ENCODE measurements at regions not wholly inside any gene's neighbourhood (a gene's known extent, or its start where the extent isn't known, plus 50 kb on each side); places are given as distances from the start of the nearest gene placed in this dataset.

GRCh38 chr22:48257685-48258055 is 1495.2 kb downstream of the TBC1D22A start:
- Histone ChIP-seq H3K27me3 (ENCODE audit: control insufficient read depth in 1 of 2, insufficient read depth in 2 of 2, low read length in 2 of 2) (no peaks in the 10 kb centered on the region), H3K9ac (ENCODE audit: low read length) (no peak overlapping the region), H3K4me3 (ENCODE audit: low read depth in 1 of 2, low read length in 2 of 2) (no peak overlapping the region), H3K36me3 (ENCODE audit: insufficient read depth, low read length) (no peaks in the 10 kb centered on the region), H3K4me1 (ENCODE audit: insufficient read depth, low read length) (peaks cover 10% of the 10 kb centered on the region), H3K9me3 (ENCODE audit: low read length) (no peaks in the 10 kb centered on the region), H3K27ac (ENCODE audit: low read depth, low read length) (no peak overlapping the region)

- H3K9me3 ChIP-seq (ENCODE audit: low read length), result no peaks in the 10 kb centered on the region
- H3K4me3 ChIP-seq (ENCODE audit: low read depth in 1 of 2, low read length in 2 of 2), result no peak overlapping the region
- H3K4me1 ChIP-seq (ENCODE audit: insufficient read depth, low read length), result peaks cover 10% of the 10 kb centered on the region
- H3K9ac ChIP-seq (ENCODE audit: low read length), result no peak overlapping the region
- no peaks in the 10 kb centered on the region for H3K27me3 ChIP-seq (ENCODE audit: control insufficient read depth in 1 of 2, insufficient read depth in 2 of 2, low read length in 2 of 2)
- no peaks in the 10 kb centered on the region for H3K36me3 ChIP-seq (ENCODE audit: insufficient read depth, low read length)
- H3K27ac ChIP-seq (ENCODE audit: low read depth, low read length), result no peak overlapping the region
Observed at GRCh38 chr22:48256776-48257684, 1494.6 kb downstream of the TBC1D22A start.

- no peaks in the 10 kb centered on the region for H3K27me3 ChIP-seq (ENCODE audit: control insufficient read depth in 1 of 2, insufficient read depth in 2 of 2, low read length in 2 of 2)
- no peaks in the 10 kb centered on the region for H3K9me3 ChIP-seq (ENCODE audit: low read length)
- H3K36me3 ChIP-seq (ENCODE audit: insufficient read depth, low read length), result no peaks in the 10 kb centered on the region
- no peak overlapping the region for H3K27ac ChIP-seq (ENCODE audit: low read depth, low read length)
- H3K4me3 ChIP-seq (ENCODE audit: low read depth in 1 of 2, low read length in 2 of 2), result no peak overlapping the region
- H3K9ac ChIP-seq (ENCODE audit: low read length), result no peak overlapping the region
- H3K4me1 ChIP-seq (ENCODE audit: insufficient read depth, low read length), result peaks cover 10% of the 10 kb centered on the region
Observed at GRCh38 chr22:48256041-48256739, 1493.7 kb downstream of the TBC1D22A start.

GRCh38 chr22:48254311-48254873 is 1491.9 kb downstream of the TBC1D22A start:
- no peaks in the 10 kb centered on the region for H3K27me3 ChIP-seq (ENCODE audit: control insufficient read depth in 1 of 2, insufficient read depth in 2 of 2, low read length in 2 of 2)
- no peak overlapping the region for H3K27ac ChIP-seq (ENCODE audit: low read depth, low read length)

GRCh38 chr22:48253573-48253972 is 1491.1 kb downstream of the TBC1D22A start:
- Histone ChIP-seq H3K4me3 (ENCODE audit: low read depth in 1 of 2, low read length in 2 of 2) (no peak overlapping the region), H3K4me1 (ENCODE audit: insufficient read depth, low read length) (peaks cover 10% of the 10 kb centered on the region), H3K9me3 (ENCODE audit: low read length) (no peaks in the 10 kb centered on the region), H3K9ac (ENCODE audit: low read length) (no peak overlapping the region), H3K36me3 (ENCODE audit: insufficient read depth, low read length) (no peaks in the 10 kb centered on the region), H3K27ac (ENCODE audit: low read depth, low read length) (no peak overlapping the region), H3K27me3 (ENCODE audit: control insufficient read depth in 1 of 2, insufficient read depth in 2 of 2, low read length in 2 of 2) (no peaks in the 10 kb centered on the region)

More at GRCh38 chr22:48254311-48254873, 1491.9 kb downstream of the TBC1D22A start:
- no peak overlapping the region for H3K9ac ChIP-seq (ENCODE audit: low read length)
- H3K36me3 ChIP-seq (ENCODE audit: insufficient read depth, low read length), result no peaks in the 10 kb centered on the region
- peaks cover 10% of the 10 kb centered on the region for H3K4me1 ChIP-seq (ENCODE audit: insufficient read depth, low read length)
- H3K4me3 ChIP-seq (ENCODE audit: low read depth in 1 of 2, low read length in 2 of 2), result peak overlapping the region in 1 of 2 donors; percentile 12
- H3K9me3 ChIP-seq (ENCODE audit: low read length), result no peaks in the 10 kb centered on the region

- no peak overlapping the region for H3K27ac ChIP-seq (ENCODE audit: low read depth, low read length)
- H3K4me3 ChIP-seq (ENCODE audit: low read depth in 1 of 2, low read length in 2 of 2), result no peak overlapping the region
- no peaks in the 10 kb centered on the region for H3K9me3 ChIP-seq (ENCODE audit: low read length)
- H3K9ac ChIP-seq (ENCODE audit: low read length), result no peak overlapping the region
- no peaks in the 10 kb centered on the region for H3K27me3 ChIP-seq (ENCODE audit: control insufficient read depth in 1 of 2, insufficient read depth in 2 of 2, low read length in 2 of 2)
- no peaks in the 10 kb centered on the region for H3K36me3 ChIP-seq (ENCODE audit: insufficient read depth, low read length)
- H3K4me1 ChIP-seq (ENCODE audit: insufficient read depth, low read length), result peaks cover 10% of the 10 kb centered on the region
Observed at GRCh38 chr22:48253136-48253535, 1490.7 kb downstream of the TBC1D22A start.

- H3K9ac ChIP-seq (ENCODE audit: low read length), result no peak overlapping the region
- H3K27ac ChIP-seq (ENCODE audit: low read depth, low read length), result no peak overlapping the region
- no peak overlapping the region for H3K4me3 ChIP-seq (ENCODE audit: low read depth in 1 of 2, low read length in 2 of 2)
- H3K36me3 ChIP-seq (ENCODE audit: insufficient read depth, low read length), result no peaks in the 10 kb centered on the region
- no peaks in the 10 kb centered on the region for H3K9me3 ChIP-seq (ENCODE audit: low read length)
- peaks cover 10% of the 10 kb centered on the region for H3K4me1 ChIP-seq (ENCODE audit: insufficient read depth, low read length)
- no peaks in the 10 kb centered on the region for H3K27me3 ChIP-seq (ENCODE audit: control insufficient read depth in 1 of 2, insufficient read depth in 2 of 2, low read length in 2 of 2)
Observed at GRCh38 chr22:48251629-48252028, 1489.2 kb downstream of the TBC1D22A start.

GRCh38 chr22:48250937-48251530 is 1488.6 kb downstream of the TBC1D22A start:
- Histone ChIP-seq H3K4me1 (ENCODE audit: insufficient read depth, low read length) (peaks cover 10% of the 10 kb centered on the region), H3K9ac (ENCODE audit: low read length) (no peak overlapping the region), H3K27me3 (ENCODE audit: control insufficient read depth in 1 of 2, insufficient read depth in 2 of 2, low read length in 2 of 2) (no peaks in the 10 kb centered on the region), H3K27ac (ENCODE audit: low read depth, low read length) (no peak overlapping the region), H3K36me3 (ENCODE audit: insufficient read depth, low read length) (no peaks in the 10 kb centered on the region), H3K9me3 (ENCODE audit: low read length) (no peaks in the 10 kb centered on the region), H3K4me3 (ENCODE audit: low read depth in 1 of 2, low read length in 2 of 2) (no peak overlapping the region)

GRCh38 chr22:48250286-48250895 is 1487.9 kb downstream of the TBC1D22A start:
- peaks cover 10% of the 10 kb centered on the region for H3K4me1 ChIP-seq (ENCODE audit: insufficient read depth, low read length)
- no peaks in the 10 kb centered on the region for H3K36me3 ChIP-seq (ENCODE audit: insufficient read depth, low read length)
- H3K9ac ChIP-seq (ENCODE audit: low read length), result no peak overlapping the region
- no peak overlapping the region for H3K27ac ChIP-seq (ENCODE audit: low read depth, low read length)
- no peaks in the 10 kb centered on the region for H3K9me3 ChIP-seq (ENCODE audit: low read length)
- H3K27me3 ChIP-seq (ENCODE audit: control insufficient read depth in 1 of 2, insufficient read depth in 2 of 2, low read length in 2 of 2), result no peaks in the 10 kb centered on the region
- no peak overlapping the region for H3K4me3 ChIP-seq (ENCODE audit: low read depth in 1 of 2, low read length in 2 of 2)

- peaks cover 6% of the 10 kb centered on the region for H3K4me1 ChIP-seq (ENCODE audit: insufficient read depth, low read length)
- no peaks in the 10 kb centered on the region for H3K27me3 ChIP-seq (ENCODE audit: control insufficient read depth in 1 of 2, insufficient read depth in 2 of 2, low read length in 2 of 2)
- no peak overlapping the region for H3K9ac ChIP-seq (ENCODE audit: low read length)
- H3K9me3 ChIP-seq (ENCODE audit: low read length), result no peaks in the 10 kb centered on the region
- no peak overlapping the region for H3K27ac ChIP-seq (ENCODE audit: low read depth, low read length)
- H3K4me3 ChIP-seq (ENCODE audit: low read depth in 1 of 2, low read length in 2 of 2), result no peak overlapping the region
- H3K36me3 ChIP-seq (ENCODE audit: insufficient read depth, low read length), result no peaks in the 10 kb centered on the region
Observed at GRCh38 chr22:48249713-48250268, 1487.3 kb downstream of the TBC1D22A start.
